ENCODE measurements at regions not wholly inside any gene's neighbourhood (a gene's known extent, or its start where the extent isn't known, plus 50 kb on each side); places are given as distances from the start of the nearest gene placed in this dataset.

DNA sequence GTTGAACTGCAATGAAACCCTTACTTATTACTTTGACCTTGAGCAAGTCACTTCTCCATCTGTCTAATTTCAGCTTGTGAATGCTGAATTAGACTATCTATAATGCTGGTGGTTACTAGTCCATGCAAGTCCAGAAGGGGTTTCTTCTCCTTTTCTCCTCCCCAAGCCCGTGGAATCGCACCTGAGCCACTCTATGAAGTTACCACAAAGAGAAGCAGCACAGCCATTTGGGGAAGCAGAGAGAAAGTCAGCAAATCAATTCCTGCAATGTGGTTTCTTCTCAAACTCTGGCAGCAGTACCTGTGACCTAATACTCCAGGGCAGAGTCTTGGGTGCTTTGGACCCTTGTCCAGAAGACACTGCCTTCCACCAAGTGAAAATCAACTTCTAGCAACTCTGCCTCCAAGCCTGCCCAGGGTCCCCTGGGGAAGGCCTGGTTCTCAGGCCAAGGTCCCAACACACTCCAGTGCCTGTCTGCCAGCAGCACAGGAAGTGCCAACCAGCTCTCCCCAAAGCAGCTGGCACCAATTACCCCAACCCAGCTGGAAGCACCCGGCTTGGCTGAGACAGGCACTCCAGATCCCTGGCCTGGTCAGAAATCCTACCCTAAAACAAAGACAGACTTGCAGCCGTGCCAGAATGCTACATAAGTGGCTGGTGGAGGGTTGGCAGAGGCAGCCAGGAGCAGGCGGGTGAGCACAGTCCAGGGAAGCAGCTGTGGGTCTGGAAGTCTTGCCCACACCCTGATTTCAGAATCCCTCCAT lies 200.3 kb downstream of the LSM5 start:
- TF ChIP-seq EZH2phosphoT487 (IDR thresholded peaks at IDR 0.05; ENCODE audit: insufficient read depth, low read depth) = no peak
- TF ChIP-seq EZH2 (IDR thresholded peaks at IDR 0.05; ENCODE audit: insufficient read depth, poor library complexity, severe bottlenecking) = no peak
